Right lobe of liver (tissue), 6 donors: ENCODE measurements at regions not wholly inside any gene's neighbourhood (a gene's known extent, or its start where the extent isn't known, plus 50 kb on each side); places are given as distances from the start of the nearest gene placed in this dataset.

Source experiments
- ATAC-seq, 4 donors: fragments of 200-7000 bp; cut with Tn5 transposase; one replicate each; pipeline ENCODE4 v1.9.1; 2020; ENCODE audit warnings: mild to moderate bottlenecking in 4 of 4, moderate library complexity in 4 of 4
- DNase-seq, 3 donors: peaks; one replicate each; pipeline ENCODE4 v3.0.0-alpha.2; 2020
- H3K27ac ChIP-seq, 3 donors: fragments of 200-600 bp; one replicate each; pipeline ENCODE4 v1.8.0; 2022
- H3K27me3 ChIP-seq, 2 donors: fragments of 200-600 bp; one replicate each; pipeline ENCODE4 v1.8.0; 2022
- H3K36me3 ChIP-seq, 4 donors: fragments of 200-600 bp; sonication (generic) in 1 of 4; one replicate each; pipeline versions ENCODE4 v1.5.1 to v1.8.0; 2017 to 2022; ENCODE audit warnings: control low read depth in 1 of 4
- H3K4me1 ChIP-seq, 4 donors: fragments of 200-600 bp; sonication (generic) in 1 of 4; one replicate each; pipeline versions ENCODE4 v1.5.1 to v1.8.0; 2017 to 2022; ENCODE audit warnings: control low read depth in 1 of 4
- H3K4me3 ChIP-seq, 3 donors: fragments of 200-600 bp; one replicate each; pipeline ENCODE4 v1.8.0; 2022
- H3K9me3 ChIP-seq, 4 donors: fragments of 200-600 bp; sonication (generic) in 1 of 4; one replicate each; pipeline versions ENCODE4 v1.5.1 to v1.8.0; 2017 to 2022; ENCODE audit warnings: control low read depth in 1 of 4
- POLR2A ChIP-seq: fragments of 450-650 bp; IDR thresholded peaks from one replicate; pipeline ENCODE4 v1.6.1; 2017; ENCODE audit warnings: antibody characterized with exemption, mild to moderate bottlenecking
- WGBS: methylation state at CpG from one replicate; pipeline ENCODE4 v1.1.6; 2018; ENCODE audit warnings: low coverage, low lambda C conversion rate; ENCODE audit not compliant: insufficient coverage; ENCODE audit errors: missing lambda C conversion rate; 5-methylcytosine and 5-hydroxymethylcytosine counted together
- intact Hi-C, 2 donors: fragments of 100-400 bp; cut with DNase I; formaldehyde crosslinking; loops; one replicate each; pipeline versions ENCODE4 v1.11.2 to v1.14.1; 2022
- TF ChIP-seq, protein P1 (sequence below), 4 donors: fragments of 200-600 bp in 3 of 4; fragments of 450-650 bp in 1 of 4; IDR thresholded peaks; one replicate each; pipeline versions ENCODE4 v1.5.1 to v1.8.0; 2016 to 2022; ENCODE audit warnings: antibody characterized with exemption in 4 of 4, mild to moderate bottlenecking in 2 of 4
- donor health status: DM: no; HTN: yes; CAD: no.
- donor health status: DM: no; HTN: no; CAD: no.
- donor health status: DM: no; HTN: no; CAD: no.
- donor health status: DM: no; HTN: yes; CAD: no.
- donor health status: DM: no; HTN: yes; CAD: no.

DNA sequence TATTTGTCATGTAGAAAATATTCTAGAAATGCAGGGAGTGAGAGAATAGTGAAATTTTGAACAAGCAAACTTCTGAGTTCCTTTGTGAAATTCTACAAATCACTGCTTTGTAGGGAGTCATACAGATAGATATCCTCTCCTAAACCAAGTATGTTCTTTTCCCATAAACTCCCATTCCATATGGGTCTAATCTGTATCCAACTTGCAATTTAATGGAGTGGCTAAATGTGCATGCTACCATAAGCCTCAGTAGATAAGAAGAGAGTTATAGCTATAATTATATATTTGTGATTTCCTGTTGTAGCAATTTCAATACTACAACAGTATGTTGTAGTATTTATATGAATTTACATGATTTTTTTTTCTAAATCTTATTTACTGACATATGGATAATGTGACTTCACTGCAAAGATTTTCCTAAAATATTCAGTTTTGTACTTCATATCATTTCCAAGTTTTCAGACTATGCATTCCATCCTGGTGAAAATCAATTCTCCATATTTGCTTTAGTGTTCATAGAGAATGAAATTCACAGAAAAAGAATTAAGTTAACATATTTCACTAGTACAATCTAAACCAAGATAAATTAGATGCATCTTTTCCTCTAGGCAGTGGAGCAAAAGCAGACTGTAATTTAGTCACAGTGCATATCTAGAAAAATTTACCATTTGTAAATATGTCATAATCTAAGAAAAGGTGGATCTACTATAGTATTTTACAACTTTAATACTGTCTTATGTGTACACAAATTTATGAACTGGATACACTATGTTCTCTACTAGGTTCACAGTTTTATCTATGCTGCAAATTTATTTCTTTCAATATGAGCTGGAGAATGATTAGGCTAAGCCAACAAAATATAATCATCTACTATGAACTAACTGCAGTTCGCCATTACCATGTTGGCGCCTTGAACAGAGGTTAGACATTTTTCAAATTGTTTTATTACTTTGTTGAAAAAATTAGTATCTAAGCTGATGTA lies 372.9 kb upstream of the NDST3 start:
- Histone ChIP-seq H3K27ac (no peak overlapping the region), H3K4me3 (no peak overlapping the region), H3K36me3 (no peaks in the 10 kb centered on the region), H3K9me3 (no peaks in the 10 kb centered on the region), H3K27me3 (no peaks in the 10 kb centered on the region), H3K4me1 (no peaks in the 10 kb centered on the region)
- 74% methylated on average over 2 of the region's 2 CpGs for WGBS
- no peak for TF ChIP-seq POLR2A
- TF ChIP-seq, protein P1, sequence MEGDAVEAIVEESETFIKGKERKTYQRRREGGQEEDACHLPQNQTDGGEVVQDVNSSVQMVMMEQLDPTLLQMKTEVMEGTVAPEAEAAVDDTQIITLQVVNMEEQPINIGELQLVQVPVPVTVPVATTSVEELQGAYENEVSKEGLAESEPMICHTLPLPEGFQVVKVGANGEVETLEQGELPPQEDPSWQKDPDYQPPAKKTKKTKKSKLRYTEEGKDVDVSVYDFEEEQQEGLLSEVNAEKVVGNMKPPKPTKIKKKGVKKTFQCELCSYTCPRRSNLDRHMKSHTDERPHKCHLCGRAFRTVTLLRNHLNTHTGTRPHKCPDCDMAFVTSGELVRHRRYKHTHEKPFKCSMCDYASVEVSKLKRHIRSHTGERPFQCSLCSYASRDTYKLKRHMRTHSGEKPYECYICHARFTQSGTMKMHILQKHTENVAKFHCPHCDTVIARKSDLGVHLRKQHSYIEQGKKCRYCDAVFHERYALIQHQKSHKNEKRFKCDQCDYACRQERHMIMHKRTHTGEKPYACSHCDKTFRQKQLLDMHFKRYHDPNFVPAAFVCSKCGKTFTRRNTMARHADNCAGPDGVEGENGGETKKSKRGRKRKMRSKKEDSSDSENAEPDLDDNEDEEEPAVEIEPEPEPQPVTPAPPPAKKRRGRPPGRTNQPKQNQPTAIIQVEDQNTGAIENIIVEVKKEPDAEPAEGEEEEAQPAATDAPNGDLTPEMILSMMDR (IDR thresholded peaks at IDR 0.05): no peak
- ATAC-seq: no peak
- intact Hi-C loops: no loop called here
- DNase-seq: no peak

DNA sequence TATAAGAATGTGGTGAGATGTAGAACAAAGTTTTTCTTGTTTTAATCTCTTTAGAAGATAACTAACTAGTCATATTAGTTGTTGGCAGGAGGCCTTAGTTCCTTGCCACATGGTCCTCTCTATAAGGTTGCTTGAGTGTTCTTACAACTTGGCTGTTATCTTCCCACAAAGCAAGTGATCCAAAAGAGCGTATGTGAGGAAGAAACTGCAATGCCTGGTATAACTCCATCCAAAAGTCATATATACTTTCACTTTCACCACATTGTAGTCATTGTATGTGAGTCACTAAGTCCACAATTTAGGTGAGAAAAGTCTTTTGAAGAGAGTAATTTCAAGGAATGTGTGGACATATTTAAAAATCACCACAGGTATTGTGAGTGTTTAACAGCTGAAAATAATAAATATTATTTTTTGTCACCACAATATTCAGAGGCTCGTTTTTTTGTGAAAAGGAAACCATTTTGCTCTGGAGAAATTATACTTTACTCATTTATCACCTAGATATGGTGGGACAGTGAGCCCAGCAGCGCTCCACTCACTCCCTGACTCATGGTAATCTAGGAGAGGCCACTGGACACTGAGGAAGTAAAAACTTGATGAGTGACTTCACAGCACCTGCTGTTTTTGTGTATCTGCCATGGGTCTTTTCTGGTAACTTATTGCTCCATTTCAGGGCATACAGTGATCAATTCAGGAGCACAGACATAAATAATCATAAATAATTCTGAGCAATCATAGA lies 369.4 kb upstream of the NDST3 start:
- H3K4me3 ChIP-seq: no peak overlapping the region
- H3K36me3 ChIP-seq: no peaks in the 10 kb centered on the region
- TF ChIP-seq, protein P1 (IDR thresholded peaks at IDR 0.05): no peak
- TF ChIP-seq POLR2A: no peak
- H3K27me3 ChIP-seq: no peaks in the 10 kb centered on the region
- WGBS: 52% methylated on average over 2 of the region's 3 CpGs
- no peaks in the 10 kb centered on the region for H3K4me1 ChIP-seq
- intact Hi-C loops: no loop called here
- no peak for DNase-seq
- no peak for ATAC-seq
- no peak overlapping the region for H3K27ac ChIP-seq
- no peaks in the 10 kb centered on the region for H3K9me3 ChIP-seq

DNA sequence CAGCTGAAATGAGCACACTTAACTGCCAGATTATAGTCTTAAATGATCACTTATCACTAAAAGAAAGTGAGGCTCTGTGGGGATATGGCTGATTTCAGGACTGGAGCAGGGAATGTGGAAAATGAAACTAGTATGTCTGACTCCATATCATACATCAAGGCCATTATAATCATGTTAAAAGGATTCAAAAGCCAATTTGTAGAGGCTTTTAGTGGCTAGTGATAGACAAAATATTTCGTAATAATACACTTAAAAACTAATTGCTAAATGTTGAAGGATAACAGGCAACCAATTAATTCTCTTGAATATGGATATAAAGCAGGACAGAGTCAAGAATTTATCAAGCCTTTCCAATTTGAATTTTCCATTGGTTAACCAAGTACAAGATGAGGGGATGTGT lies 358.1 kb upstream of the NDST3 start:
- TF ChIP-seq, protein P1 (IDR thresholded peaks at IDR 0.05): no peak
- TF ChIP-seq POLR2A: no peak
- no peaks in the 10 kb centered on the region for H3K9me3 ChIP-seq
- no peaks in the 10 kb centered on the region for H3K27me3 ChIP-seq
- H3K36me3 ChIP-seq: no peaks in the 10 kb centered on the region
- intact Hi-C loops: no loop called here
- DNase-seq (no peak), ATAC-seq (no peak)
- H3K27ac ChIP-seq: no peak overlapping the region
- WGBS: 0% methylated on average over 1 of the region's 1 CpG
- H3K4me3 ChIP-seq: no peak overlapping the region
- no peaks in the 10 kb centered on the region for H3K4me1 ChIP-seq

DNA sequence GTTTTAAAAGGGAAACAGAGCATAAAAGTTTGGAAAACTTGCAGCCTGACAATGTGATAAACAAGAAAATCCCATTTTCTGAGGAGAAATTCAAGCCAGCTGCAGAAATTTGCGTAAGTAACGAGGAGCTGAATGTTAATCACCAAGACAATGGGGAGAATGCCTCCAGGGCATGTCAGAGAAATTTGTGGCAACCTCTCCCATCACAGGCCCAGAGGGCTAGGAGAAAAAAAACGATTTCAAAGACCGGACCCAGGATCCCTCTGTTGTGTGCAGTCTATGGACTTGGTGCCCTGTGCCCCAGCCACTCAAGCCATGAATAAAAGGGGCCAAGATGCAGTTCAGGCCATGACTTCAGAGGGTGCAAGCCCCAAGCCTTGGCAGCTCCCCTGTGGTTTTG lies 355.4 kb upstream of the NDST3 start:
- no peak for ATAC-seq
- H3K36me3 ChIP-seq: no peaks in the 10 kb centered on the region
- no peaks in the 10 kb centered on the region for H3K9me3 ChIP-seq
- H3K4me1 ChIP-seq: no peaks in the 10 kb centered on the region
- no peak overlapping the region for H3K4me3 ChIP-seq
- no peak for DNase-seq
- 82% methylated on average over 2 of the region's 4 CpGs for WGBS
- H3K27ac ChIP-seq: no peak overlapping the region
- no peaks in the 10 kb centered on the region for H3K27me3 ChIP-seq
- no peak for TF ChIP-seq POLR2A
- TF ChIP-seq, protein P1 (IDR thresholded peaks at IDR 0.05): no peak
- intact Hi-C loops: no loop called here
